Endothelial cell of umbilical vein (primary cell): ENCODE measurements at regions not wholly inside any gene's neighbourhood (a gene's known extent, or its start where the extent isn't known, plus 50 kb on each side); places are given as distances from the start of the nearest gene placed in this dataset.

Experiments used
- CTCF ChIP-seq, 2 donors: IDR thresholded peaks; 1 replicate in 1 of 2; 2 replicates in 1 of 2; pipeline ENCODE4 v1.5.1; 2011; ENCODE audit warnings: low read length in 2 of 2, mild to moderate bottlenecking in 2 of 2, moderate library complexity in 2 of 2, control low read depth in 1 of 2, inconsistent platforms in 1 of 2, low read depth in 1 of 2; ENCODE audit not compliant: insufficient read depth in 1 of 2; ENCODE audit errors: extremely low read depth in 1 of 2
- EZH2 ChIP-seq: IDR thresholded peaks from 2 replicates; pipeline ENCODE4 v1.6.1; 2012; ENCODE audit warnings: borderline replicate concordance, low read depth, mild to moderate bottlenecking, moderate library complexity, low read length, inconsistent platforms; ENCODE audit not compliant: severe bottlenecking
- MAX ChIP-seq: IDR thresholded peaks from 2 replicates; pipeline ENCODE4 v1.6.1; 2011; ENCODE audit not compliant: insufficient read depth, insufficient read length
- MYC ChIP-seq: IDR thresholded peaks from one replicate; pipeline ENCODE4 v1.6.1; 2011; ENCODE audit warnings: mild to moderate bottlenecking, low read depth, low read length
- POLR2A ChIP-seq: IDR thresholded peaks from 2 replicates; pipeline ENCODE4 v1.6.1; 2012; ENCODE audit warnings: low read depth, mild to moderate bottlenecking, control low read depth, low read length
- POLR2AphosphoS5 ChIP-seq: IDR thresholded peaks from 2 replicates; pipeline ENCODE4 v1.6.1; 2012; ENCODE audit warnings: low read depth, mild to moderate bottlenecking, control low read depth, low read length, moderate library complexity; ENCODE audit not compliant: insufficient read depth

- no peak for TF ChIP-seq CTCF (IDR thresholded peaks at IDR 0.05; ENCODE audit: extremely low read depth in 1 of 2, insufficient read depth in 1 of 2, low read depth in 1 of 2, low read length in 2 of 2)
- no peak for TF ChIP-seq POLR2AphosphoS5
- no peak for TF ChIP-seq POLR2A
- no peak for TF ChIP-seq MAX
- TF ChIP-seq EZH2 = no peak
- no peak for TF ChIP-seq MYC
Observed at GRCh38 chr4:34138385-34138784, 2105.9 kb downstream of the ARAP2 start.
